ENCODE measurements at regions not wholly inside any gene's neighbourhood (a gene's known extent, or its start where the extent isn't known, plus 50 kb on each side); places are given as distances from the start of the nearest gene placed in this dataset.

DNA sequence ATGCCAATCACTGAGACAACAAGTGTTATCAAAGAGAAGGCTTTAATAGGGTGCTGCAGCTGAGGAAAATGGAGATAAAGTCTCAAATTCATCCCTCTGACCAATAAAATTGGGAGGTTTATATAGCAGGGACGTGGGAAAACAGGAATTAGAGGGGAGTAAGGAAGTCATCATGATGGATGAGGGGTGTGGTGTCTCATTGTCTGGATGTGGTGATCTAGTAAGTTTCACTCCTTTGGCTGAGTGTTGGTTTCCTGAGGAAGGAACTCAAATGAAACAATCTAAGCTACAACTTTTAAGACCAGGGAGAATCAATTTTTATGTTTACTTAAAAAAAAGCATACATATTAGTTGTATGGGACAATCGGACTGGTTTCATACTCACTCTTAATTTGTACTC lies 491.0 kb upstream of the KIRREL3 start:
- intact Hi-C loops (cut with micrococcal nuclease) = no loop called here
- Histone ChIP-seq H3K27me3 (ENCODE audit: low read depth) (no peaks in the 10 kb centered on the region), H3K4me3 (no peak overlapping the region), H3K4me1 (peaks cover 3% of the 10 kb centered on the region), H3K9me3 (replicated peaks) (peaks cover 23% of the 10 kb centered on the region), H3K27ac (replicated peaks) (peak overlapping the region; percentile 40), H3K36me3 (no peaks in the 10 kb centered on the region)
- TF ChIP-seq, protein P1, sequence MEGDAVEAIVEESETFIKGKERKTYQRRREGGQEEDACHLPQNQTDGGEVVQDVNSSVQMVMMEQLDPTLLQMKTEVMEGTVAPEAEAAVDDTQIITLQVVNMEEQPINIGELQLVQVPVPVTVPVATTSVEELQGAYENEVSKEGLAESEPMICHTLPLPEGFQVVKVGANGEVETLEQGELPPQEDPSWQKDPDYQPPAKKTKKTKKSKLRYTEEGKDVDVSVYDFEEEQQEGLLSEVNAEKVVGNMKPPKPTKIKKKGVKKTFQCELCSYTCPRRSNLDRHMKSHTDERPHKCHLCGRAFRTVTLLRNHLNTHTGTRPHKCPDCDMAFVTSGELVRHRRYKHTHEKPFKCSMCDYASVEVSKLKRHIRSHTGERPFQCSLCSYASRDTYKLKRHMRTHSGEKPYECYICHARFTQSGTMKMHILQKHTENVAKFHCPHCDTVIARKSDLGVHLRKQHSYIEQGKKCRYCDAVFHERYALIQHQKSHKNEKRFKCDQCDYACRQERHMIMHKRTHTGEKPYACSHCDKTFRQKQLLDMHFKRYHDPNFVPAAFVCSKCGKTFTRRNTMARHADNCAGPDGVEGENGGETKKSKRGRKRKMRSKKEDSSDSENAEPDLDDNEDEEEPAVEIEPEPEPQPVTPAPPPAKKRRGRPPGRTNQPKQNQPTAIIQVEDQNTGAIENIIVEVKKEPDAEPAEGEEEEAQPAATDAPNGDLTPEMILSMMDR (IDR thresholded peaks at IDR 0.05; ENCODE audit: borderline replicate concordance) = no peak
- no peak for DNase-seq

DNA sequence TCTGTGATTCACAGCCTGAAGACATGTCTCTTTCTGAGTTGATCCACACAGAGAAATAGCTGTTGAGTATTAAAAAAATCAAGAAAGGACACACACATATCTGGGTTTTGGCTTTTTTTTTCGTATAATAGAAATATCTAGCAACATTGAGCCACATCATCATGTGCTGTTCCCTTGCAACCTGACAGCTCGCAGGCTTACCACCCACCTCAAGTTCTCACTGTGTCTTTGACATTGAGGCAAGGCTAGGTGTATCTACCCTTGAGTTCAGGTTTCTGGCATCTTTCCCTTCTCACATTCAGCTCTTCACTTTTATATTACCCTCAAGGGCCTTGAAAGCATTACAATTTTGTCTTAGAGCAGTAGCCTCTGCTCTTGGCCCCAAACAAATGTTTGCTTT lies 490.3 kb upstream of the KIRREL3 start:
- no peak for DNase-seq
- Histone ChIP-seq H3K9me3 (replicated peaks) (peaks cover 23% of the 10 kb centered on the region), H3K27ac (replicated peaks) (peak overlapping the region; percentile 40), H3K36me3 (no peaks in the 10 kb centered on the region), H3K27me3 (ENCODE audit: low read depth) (no peaks in the 10 kb centered on the region), H3K4me3 (no peak overlapping the region), H3K4me1 (peaks cover 3% of the 10 kb centered on the region)
- intact Hi-C loops (cut with micrococcal nuclease) = no loop called here
- TF ChIP-seq, protein P1 (IDR thresholded peaks at IDR 0.05; ENCODE audit: borderline replicate concordance) = no peak

DNA sequence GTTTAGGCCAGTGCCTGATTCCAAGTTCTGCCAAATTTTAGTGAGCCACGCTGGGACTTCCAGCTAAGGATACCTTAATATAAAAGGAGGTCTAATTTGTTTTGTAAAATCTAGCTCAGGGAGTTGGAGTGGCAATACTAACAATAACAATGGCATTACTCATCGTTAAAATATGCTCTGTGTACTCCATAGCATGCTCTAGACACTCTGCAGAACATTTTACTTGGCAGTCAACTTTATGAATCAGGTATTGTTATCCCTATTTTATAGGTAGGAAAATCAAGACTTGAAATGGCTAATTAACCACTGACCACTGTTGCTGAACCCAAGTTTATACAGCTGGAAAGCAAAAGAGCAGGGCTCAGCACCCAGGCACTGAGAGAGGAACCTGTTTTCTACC lies 485.0 kb upstream of the KIRREL3 start:
- TF ChIP-seq, protein P1 (IDR thresholded peaks at IDR 0.05; ENCODE audit: borderline replicate concordance) = no peak
- H3K27ac ChIP-seq (replicated peaks) = no peak overlapping the region
- peaks cover 9% of the 10 kb centered on the region for H3K9me3 ChIP-seq (replicated peaks)
- H3K36me3 ChIP-seq = no peaks in the 10 kb centered on the region
- H3K4me1 ChIP-seq = no peaks in the 10 kb centered on the region
- no peak overlapping the region for H3K4me3 ChIP-seq
- H3K27me3 ChIP-seq (ENCODE audit: low read depth) = no peaks in the 10 kb centered on the region
- no peak for DNase-seq
- intact Hi-C loops (cut with micrococcal nuclease) = no loop called here

DNA sequence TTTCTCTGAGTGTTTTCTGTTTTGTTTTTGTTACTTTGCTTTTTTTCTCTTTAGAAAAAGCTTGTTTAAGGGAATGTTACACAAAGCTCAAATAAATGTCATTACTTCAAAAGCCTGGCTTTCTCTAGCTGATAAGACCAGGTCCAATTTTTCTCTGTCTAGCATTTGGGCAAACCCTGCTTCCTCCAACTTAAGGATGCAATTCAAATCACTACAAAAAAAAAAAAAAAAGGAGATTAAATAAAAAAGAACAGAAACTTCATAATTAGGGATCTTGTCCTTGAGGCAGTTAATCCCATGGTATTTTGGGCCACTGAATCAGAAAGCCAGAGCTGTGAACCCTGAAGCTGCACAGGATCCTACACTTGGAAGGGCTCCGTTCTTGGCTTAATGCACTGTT lies 480.8 kb upstream of the KIRREL3 start:
- no peak for DNase-seq
- TF ChIP-seq, protein P1 (IDR thresholded peaks at IDR 0.05; ENCODE audit: borderline replicate concordance) = no peak
- intact Hi-C loops (cut with micrococcal nuclease) = no loop called here
- H3K36me3 ChIP-seq = no peaks in the 10 kb centered on the region
- no peaks in the 10 kb centered on the region for H3K4me1 ChIP-seq
- no peak overlapping the region for H3K27ac ChIP-seq (replicated peaks)
- H3K4me3 ChIP-seq = no peak overlapping the region
- H3K27me3 ChIP-seq (ENCODE audit: low read depth) = no peaks in the 10 kb centered on the region
- H3K9me3 ChIP-seq (replicated peaks) = no peaks in the 10 kb centered on the region

DNA sequence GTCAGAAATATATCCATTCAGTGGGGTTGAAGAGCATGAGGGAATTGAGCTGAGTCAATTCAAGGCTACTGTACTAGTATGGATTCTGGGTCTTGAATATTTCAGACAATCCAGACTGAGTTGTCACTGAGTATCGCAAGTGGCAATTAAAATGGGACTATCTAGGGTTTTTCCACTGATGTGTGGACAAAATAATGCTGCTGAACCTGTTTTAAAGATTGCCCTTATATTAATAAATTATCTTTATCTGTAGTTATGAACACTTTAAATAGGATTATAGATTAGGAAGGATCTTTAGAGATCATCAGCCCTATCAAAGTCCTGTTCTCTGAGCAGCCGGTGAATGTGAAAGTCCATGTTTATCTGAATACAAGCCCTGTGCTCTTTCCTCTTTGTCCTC lies 478.3 kb upstream of the KIRREL3 start:
- H3K4me1 ChIP-seq = no peaks in the 10 kb centered on the region
- TF ChIP-seq, protein P1 (IDR thresholded peaks at IDR 0.05; ENCODE audit: borderline replicate concordance) = no peak
- DNase-seq = no peak
- H3K27ac ChIP-seq (replicated peaks) = no peak overlapping the region
- no peak overlapping the region for H3K4me3 ChIP-seq
- no peaks in the 10 kb centered on the region for H3K9me3 ChIP-seq (replicated peaks)
- intact Hi-C loops (cut with micrococcal nuclease) = no loop called here
- H3K36me3 ChIP-seq = no peaks in the 10 kb centered on the region
- H3K27me3 ChIP-seq (ENCODE audit: low read depth) = no peaks in the 10 kb centered on the region

DNA sequence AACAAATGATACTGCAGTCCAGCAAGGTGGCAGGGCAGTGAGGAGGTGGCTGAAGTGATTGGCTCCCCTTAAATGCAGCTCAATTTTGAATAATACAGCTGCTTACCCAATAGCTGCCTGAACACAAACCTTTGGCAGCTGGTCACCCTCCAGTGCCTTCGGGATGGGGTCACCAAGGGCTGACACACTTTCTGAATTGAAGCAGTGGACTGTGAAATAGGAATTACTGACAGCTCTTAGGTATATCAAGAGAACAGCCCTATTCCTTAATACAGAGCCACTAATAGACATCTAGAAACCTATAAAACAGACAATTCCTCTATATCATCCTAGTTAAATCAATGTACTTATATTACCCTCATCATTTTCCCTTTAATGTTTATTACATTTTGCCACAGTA lies 474.2 kb upstream of the KIRREL3 start:
- intact Hi-C loops (cut with micrococcal nuclease) = no loop called here
- no peaks in the 10 kb centered on the region for H3K36me3 ChIP-seq
- no peak overlapping the region for H3K27ac ChIP-seq (replicated peaks)
- H3K27me3 ChIP-seq (ENCODE audit: low read depth) = no peaks in the 10 kb centered on the region
- H3K4me1 ChIP-seq = no peaks in the 10 kb centered on the region
- H3K9me3 ChIP-seq (replicated peaks) = no peaks in the 10 kb centered on the region
- no peak overlapping the region for H3K4me3 ChIP-seq
- TF ChIP-seq, protein P1 (IDR thresholded peaks at IDR 0.05; ENCODE audit: borderline replicate concordance) = no peak
- no peak for DNase-seq

Measured in left ventricle myocardium inferior (tissue), 1 donor.